Activated B cell treated with CpG ODN at 0.5 μM for 24 hours (primary cell): ENCODE measurements at regions not wholly inside any gene's neighbourhood (a gene's known extent, or its start where the extent isn't known, plus 50 kb on each side); places are given as distances from the start of the nearest gene placed in this dataset.

ENCODE experiments used
- ATAC-seq: fragments of 200-7000 bp; cut with Tn5 transposase; one replicate; pipeline ENCODE4 v1.10.0; 2021; ENCODE audit warnings: low read depth, mild to moderate bottlenecking, moderate library complexity
- CTCF ChIA-PET: fragments of 350-600 bp; sonication (Branson Sonifier 250); formaldehyde crosslinking; loops from one replicate; lab custom pipeline; 2021; ENCODE audit warnings: antibody characterized with exemption; lab: Charles Lee
- POLR2A ChIA-PET: fragments of 350-600 bp; sonication (Branson Sonifier 250); formaldehyde crosslinking; loops from one replicate; lab custom pipeline; 2021; ENCODE audit warnings: antibody characterized with exemption; lab: Charles Lee
- DNase-seq: peaks from one replicate; pipeline ENCODE4 v3.0.0; 2022
- H3K27ac Mint-ChIP-seq: one replicate; pipeline ENCODE4 v1.8.0; 2020; ENCODE audit warnings: mixed read lengths
- H3K27me3 Mint-ChIP-seq: one replicate; pipeline ENCODE4 v1.8.0; 2021; ENCODE audit warnings: mixed read lengths
- H3K36me3 Mint-ChIP-seq: one replicate; pipeline ENCODE4 v1.8.0; 2021; ENCODE audit warnings: low read depth, mixed read lengths
- H3K4me1 Mint-ChIP-seq: one replicate; pipeline ENCODE4 v1.8.0; 2021; ENCODE audit warnings: mixed read lengths
- H3K4me3 Mint-ChIP-seq: one replicate; pipeline ENCODE4 v1.8.0; 2020; ENCODE audit warnings: mild to moderate bottlenecking, mixed read lengths
- H3K9me3 Mint-ChIP-seq: one replicate; pipeline ENCODE4 v1.8.0; 2020; ENCODE audit warnings: mixed read lengths
- CTCF ChIP-seq: fragments of 200-600 bp; IDR thresholded peaks from one replicate; pipeline ENCODE4 v1.8.0; 2022; ENCODE audit warnings: antibody characterized with exemption, mild to moderate bottlenecking
- intact Hi-C: fragments of 100-400 bp; cut with micrococcal nuclease; formaldehyde crosslinking; loops from one replicate; pipeline ENCODE4 v1.15.1; 2024

GRCh38 chr2:167702227-167702626, 545.2 kb downstream of the STK39 start:
- no peak overlapping the region for H3K4me3 Mint-ChIP-seq
- H3K36me3 Mint-ChIP-seq = no peaks in the 10 kb centered on the region
- H3K27ac Mint-ChIP-seq = no peak overlapping the region
- H3K9me3 Mint-ChIP-seq = no peaks in the 10 kb centered on the region
- ATAC-seq = no peak
- no peak for DNase-seq
- POLR2A ChIA-PET = no interaction called here
- CTCF ChIA-PET = no interaction called here
- intact Hi-C loops = no loop called here
- no peak for TF ChIP-seq CTCF
- H3K27me3 Mint-ChIP-seq = no peaks in the 10 kb centered on the region
- no peaks in the 10 kb centered on the region for H3K4me1 Mint-ChIP-seq

GRCh38 chr2:167701651-167702050, 545.7 kb downstream of the STK39 start:
- H3K4me1 Mint-ChIP-seq = no peaks in the 10 kb centered on the region
- TF ChIP-seq CTCF = no peak
- ChIA-PET POLR2A (no interaction called here), CTCF (no interaction called here)
- H3K27ac Mint-ChIP-seq = no peak overlapping the region
- H3K36me3 Mint-ChIP-seq = no peaks in the 10 kb centered on the region
- ATAC-seq = no peak
- no peak overlapping the region for H3K4me3 Mint-ChIP-seq
- no peaks in the 10 kb centered on the region for H3K27me3 Mint-ChIP-seq
- H3K9me3 Mint-ChIP-seq = no peaks in the 10 kb centered on the region
- intact Hi-C loops = no loop called here
- no peak for DNase-seq

DNA sequence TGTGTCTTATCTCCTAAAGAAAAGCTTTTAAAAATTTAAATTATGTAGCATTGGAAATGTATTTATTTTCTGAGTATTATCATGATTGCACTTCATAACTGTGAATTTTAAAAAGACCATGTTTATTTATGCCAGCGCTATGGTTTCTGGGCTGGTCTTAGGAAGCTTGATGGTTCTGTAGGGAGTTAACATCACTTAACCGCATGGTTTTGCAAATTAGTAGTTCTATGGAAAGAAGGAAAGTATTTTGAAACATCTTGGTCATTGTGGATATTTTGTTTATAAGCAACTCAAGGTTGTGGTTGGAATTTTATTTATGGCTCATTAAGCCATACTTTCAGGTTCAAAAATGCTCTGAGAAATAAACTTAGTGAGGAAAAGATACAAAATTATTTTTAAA, 549.4 kb downstream of the STK39 start:
- no peaks in the 10 kb centered on the region for H3K27me3 Mint-ChIP-seq
- no peak for TF ChIP-seq CTCF
- ATAC-seq = no peak
- H3K27ac Mint-ChIP-seq = no peak overlapping the region
- H3K4me1 Mint-ChIP-seq = no peaks in the 10 kb centered on the region
- ChIA-PET CTCF (no interaction called here), POLR2A (no interaction called here)
- intact Hi-C loops = no loop called here
- DNase-seq = no peak
- H3K4me3 Mint-ChIP-seq = no peak overlapping the region
- no peaks in the 10 kb centered on the region for H3K36me3 Mint-ChIP-seq
- H3K9me3 Mint-ChIP-seq = no peaks in the 10 kb centered on the region

DNA sequence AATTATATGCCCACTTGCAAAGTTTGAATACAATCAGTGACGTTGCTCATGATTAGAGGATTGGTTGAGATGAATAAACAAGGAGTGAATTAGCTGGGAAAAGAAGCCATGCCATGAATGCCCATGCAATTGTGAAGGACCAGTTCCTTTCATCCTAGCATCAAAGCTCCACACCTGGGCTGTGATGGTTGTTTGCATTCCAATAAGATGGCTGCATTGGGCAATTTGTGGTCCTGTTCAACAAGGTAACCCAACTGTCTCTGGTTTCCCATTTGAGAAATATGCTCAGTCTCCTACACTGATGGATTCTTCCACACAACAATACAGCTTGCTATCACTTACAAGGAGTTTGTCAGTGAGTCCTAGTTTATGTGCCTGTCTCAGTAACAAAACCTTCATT, 550.2 kb downstream of the STK39 start:
- Mint-ChIP-seq H3K4me3 (no peak overlapping the region), H3K9me3 (no peaks in the 10 kb centered on the region), H3K4me1 (no peaks in the 10 kb centered on the region), H3K27me3 (no peaks in the 10 kb centered on the region), H3K36me3 (no peaks in the 10 kb centered on the region), H3K27ac (no peak overlapping the region)
- DNase-seq (no peak), ATAC-seq (no peak)
- ChIA-PET CTCF (no interaction called here), POLR2A (no interaction called here)
- TF ChIP-seq CTCF = no peak
- intact Hi-C loops = no loop called here

DNA sequence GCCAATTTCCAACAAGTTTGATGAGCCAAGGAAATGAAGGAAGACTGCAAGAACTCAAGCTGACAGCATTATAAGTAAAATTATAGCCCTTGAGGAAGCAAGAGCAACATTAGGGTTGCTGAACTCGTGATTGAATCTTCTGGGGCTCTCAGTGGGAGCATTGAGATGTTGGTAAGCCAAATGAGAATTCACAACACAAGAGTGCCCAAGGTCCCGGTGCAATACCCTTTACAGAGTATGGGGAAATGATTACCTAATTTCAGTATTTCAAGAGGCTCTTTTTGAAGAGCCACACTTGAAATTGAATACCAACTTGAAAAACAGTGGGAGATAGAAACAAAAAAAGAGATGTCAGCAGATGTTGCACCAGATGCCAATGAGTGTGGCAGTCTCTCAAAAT, 554.5 kb downstream of the STK39 start:
- ATAC-seq (no peak), DNase-seq (no peak)
- TF ChIP-seq CTCF = no peak
- POLR2A ChIA-PET = no interaction called here
- CTCF ChIA-PET = no interaction called here
- no peak overlapping the region for H3K27ac Mint-ChIP-seq
- no peak overlapping the region for H3K4me3 Mint-ChIP-seq
- H3K27me3 Mint-ChIP-seq = no peaks in the 10 kb centered on the region
- no peaks in the 10 kb centered on the region for H3K36me3 Mint-ChIP-seq
- H3K4me1 Mint-ChIP-seq = no peaks in the 10 kb centered on the region
- peaks cover 3% of the 10 kb centered on the region for H3K9me3 Mint-ChIP-seq
- intact Hi-C loops = no loop called here
